Left colon (tissue), 2 donors: ENCODE measurements at regions not wholly inside any gene's neighbourhood (a gene's known extent, or its start where the extent isn't known, plus 50 kb on each side); places are given as distances from the start of the nearest gene placed in this dataset.

Experiments
- ATAC-seq: fragments of 200-7000 bp; cut with Tn5 transposase; one replicate; pipeline ENCODE4 v1.9.1; 2020; ENCODE audit warnings: mild to moderate bottlenecking, moderate library complexity
- DNase-seq, 2 donors: peaks; one replicate each; pipeline ENCODE4 v3.0.0-alpha.2; 2020
- intact Hi-C, 2 donors: fragments of 100-400 bp; cut with DNase I in 1 of 2; cut with micrococcal nuclease in 1 of 2; formaldehyde crosslinking; loops; one replicate each; pipeline versions ENCODE4 v1.11.2 to v1.14.0; 2022; cut with DNase I, micrococcal nuclease
- donor health status: DM: no; HTN: no; CAD: no.
- donor health status: DM: yes; HTN: yes; CAD: no.

GRCh38 chr1:29716306-29716705 lies 480.0 kb downstream of the PTPRU start:
- DNase-seq (no peak), ATAC-seq (no peak)
- intact Hi-C loops: no loop called here

GRCh38 chr1:29713857-29714256 lies 477.5 kb downstream of the PTPRU start:
- intact Hi-C loops: no loop called here
- ATAC-seq: no peak
- DNase-seq: no peak

- DNase-seq (no peak), ATAC-seq (no peak)
- intact Hi-C loops: no loop called here
Observed at GRCh38 chr1:29712801-29713200, 476.5 kb downstream of the PTPRU start.

GRCh38 chr1:29712284-29712651 lies 475.9 kb downstream of the PTPRU start:
- ATAC-seq: no peak
- DNase-seq: no peak
- intact Hi-C loops: no loop called here

DNA sequence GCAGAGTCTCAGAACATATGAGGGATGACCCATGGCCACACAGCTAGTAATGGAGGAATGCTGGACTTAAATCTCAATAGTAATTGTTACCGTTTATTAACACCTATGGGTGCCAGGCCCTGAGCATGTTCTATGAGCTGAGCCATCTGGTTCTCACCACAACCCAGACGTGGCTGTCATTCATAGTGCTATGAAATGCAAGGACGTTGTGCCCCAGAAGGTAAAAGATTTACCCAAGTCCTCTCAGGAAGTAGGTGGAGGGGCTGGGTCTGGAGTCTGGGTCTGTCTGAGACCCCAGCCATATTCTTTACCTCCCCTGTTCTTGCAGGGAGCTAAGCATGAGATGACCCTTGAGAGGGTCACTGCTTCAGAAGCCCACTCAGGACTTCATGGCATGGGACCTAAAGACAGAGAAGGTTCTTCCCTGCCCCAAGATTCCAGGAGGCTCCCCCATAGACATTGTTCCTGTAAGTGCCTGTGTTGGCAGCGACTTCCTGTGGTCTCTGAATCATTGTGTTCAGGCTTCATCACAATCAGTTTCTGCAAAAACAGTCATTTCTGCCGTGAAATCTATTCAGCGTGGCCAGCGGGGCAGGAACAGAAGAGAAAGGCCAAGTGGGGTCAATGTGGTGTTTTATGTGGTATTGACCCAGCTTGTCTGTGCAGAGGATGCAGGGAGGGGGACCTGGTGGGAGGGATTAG lies 475.4 kb downstream of the PTPRU start:
- intact Hi-C loops: no loop called here
- DNase-seq (no peak), ATAC-seq (no peak)

GRCh38 chr1:29709704-29710280 lies 473.5 kb downstream of the PTPRU start:
- DNase-seq: no peak
- no peak for ATAC-seq
- intact Hi-C loops: no loop called here

GRCh38 chr1:29708796-29709703 lies 472.7 kb downstream of the PTPRU start:
- ATAC-seq (no peak), DNase-seq (no peak)
- intact Hi-C loops: no loop called here

- no peak for DNase-seq
- intact Hi-C loops: no loop called here
- no peak for ATAC-seq
Observed at GRCh38 chr1:29708381-29708780, 472.1 kb downstream of the PTPRU start.

- intact Hi-C loops: no loop called here
- DNase-seq: no peak
- no peak for ATAC-seq
Observed at GRCh38 chr1:29707796-29708195, 471.5 kb downstream of the PTPRU start.

DNA sequence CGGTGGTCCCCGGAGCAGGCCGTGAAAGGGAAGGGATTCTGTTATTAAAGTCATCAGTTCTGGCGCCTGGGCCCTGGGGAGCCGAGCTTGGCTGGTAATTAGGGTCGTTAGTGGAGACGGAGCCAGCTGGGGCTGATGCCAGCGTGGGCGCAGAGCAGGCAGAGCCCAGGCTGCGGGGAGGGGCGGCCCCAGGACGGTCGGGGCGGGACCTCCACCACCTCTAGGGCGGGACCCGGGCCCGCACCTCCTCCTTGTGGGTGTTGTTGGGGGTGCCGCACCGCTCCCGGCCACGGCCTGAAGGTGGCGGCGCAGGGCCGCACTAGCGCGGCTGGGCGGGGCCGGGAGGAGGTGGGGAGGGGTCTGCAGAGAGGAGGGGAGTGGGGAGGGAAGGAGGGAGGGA lies 470.6 kb downstream of the PTPRU start:
- ATAC-seq: no peak
- intact Hi-C loops: no loop called here

GRCh38 chr1:29704430-29704829 lies 468.1 kb downstream of the PTPRU start:
- intact Hi-C loops: no loop called here
- DNase-seq: no peak
- no peak for ATAC-seq

More for the DNA sequence above, 470.6 kb downstream of the PTPRU start:
- no peak for DNase-seq

DNA sequence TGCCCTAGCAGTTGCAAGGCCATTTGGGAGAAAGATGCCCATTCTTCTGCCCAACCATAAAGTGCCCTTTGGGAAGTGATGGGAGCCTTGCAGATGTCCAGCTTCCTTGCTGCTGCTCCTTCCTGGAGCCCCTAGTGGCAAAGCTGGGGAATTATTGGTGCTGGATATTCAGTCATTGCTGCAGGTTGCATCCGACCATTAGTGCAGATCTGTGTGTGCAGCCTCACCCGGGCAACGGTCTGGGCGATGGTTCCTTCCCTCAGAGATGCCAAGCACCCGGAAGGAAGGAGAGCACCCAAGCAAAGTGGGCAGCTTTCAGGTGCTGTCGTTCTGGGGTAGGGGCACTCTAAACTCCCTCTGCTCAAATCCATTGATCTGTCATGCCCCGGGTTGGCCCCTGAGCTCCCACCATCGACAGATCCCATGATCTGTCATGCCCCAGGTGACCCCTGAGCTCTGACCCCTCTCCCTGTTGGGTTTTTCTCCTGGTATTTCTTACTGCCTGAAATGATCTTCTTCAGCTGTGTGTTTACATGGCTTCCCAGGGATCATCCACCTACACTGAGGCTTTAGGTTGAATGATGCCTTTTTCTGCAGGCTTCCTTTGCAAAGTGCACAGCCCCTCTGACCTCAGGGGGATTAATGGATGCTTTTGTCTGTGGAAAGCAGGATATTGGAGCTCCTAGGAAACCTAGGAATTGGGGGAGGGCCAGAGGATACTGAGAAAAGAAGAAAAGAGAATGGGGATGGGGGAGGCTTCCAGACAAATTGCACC lies 467.5 kb downstream of the PTPRU start:
- ATAC-seq (peak; percentile 50), DNase-seq (peak in 1 of 2 donors; percentile 14)
- intact Hi-C loops: no loop called here

DNA sequence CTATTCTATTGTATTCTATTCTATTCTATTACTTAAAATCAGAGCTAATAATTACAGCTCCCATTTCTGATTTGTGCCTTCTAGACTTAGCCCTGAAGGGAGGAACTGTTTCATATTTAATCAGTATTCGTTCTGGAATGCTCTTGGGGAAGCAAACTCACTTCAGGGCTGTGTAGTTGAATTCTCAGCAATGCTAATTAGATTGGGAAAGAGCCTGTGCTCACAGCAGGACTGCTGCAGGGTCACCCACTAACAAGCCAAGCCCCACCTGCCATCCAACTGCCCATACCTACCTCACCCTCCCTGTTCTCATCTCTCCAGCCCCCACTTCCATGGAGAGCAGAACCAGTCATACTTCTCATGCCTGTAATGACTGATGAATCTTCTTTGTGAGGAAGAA lies 464.2 kb downstream of the PTPRU start:
- ATAC-seq (no peak), DNase-seq (no peak)
- intact Hi-C loops: no loop called here

GRCh38 chr1:29698626-29699025 lies 462.3 kb downstream of the PTPRU start:
- ATAC-seq (no peak), DNase-seq (no peak)
- intact Hi-C loops: no loop called here

DNA sequence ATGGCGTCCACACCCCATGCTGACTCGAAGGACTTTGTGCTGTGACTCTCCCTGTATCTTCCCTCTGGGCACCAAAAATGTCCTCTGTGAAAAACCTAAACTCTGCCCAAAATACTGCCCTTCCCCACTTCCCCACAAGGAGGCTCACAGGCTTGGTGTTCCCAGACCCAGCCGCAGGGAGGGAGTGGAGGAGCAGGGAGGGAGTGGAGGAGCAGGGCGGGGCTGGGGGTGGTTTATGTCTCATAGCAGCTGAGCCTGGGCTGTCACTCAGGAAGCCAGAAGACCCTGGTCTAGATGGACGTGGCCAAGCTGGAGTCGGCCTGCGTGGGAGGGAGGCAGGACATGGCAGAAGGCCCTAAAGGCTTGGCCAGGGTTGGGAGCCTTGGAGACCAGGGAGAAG lies 461.7 kb downstream of the PTPRU start:
- ATAC-seq (peak; percentile 49), DNase-seq (peak in 1 of 2 donors; percentile 9)

DNA sequence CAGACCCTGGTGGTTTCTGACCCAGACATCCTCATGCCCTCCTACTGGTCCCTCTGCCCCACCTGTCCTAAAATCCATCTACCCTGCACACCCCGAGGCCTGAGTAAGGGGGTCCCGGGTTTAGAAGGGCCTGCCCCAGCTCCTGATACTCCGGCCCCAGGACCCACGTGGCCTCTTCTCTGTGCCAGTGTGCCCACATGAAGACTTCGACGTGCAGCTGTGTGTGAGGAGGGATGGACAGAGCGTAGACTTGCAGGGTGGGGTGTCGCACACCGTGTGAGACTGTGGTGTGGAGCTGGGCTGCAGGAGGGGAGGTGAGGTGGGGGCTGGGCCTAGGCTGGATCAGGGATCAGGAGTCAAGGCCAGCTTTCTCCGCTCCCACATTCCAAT lies 461.1 kb downstream of the PTPRU start:
- DNase-seq (no peak), ATAC-seq (no peak)
- intact Hi-C loops: no loop called here

More for the DNA sequence above, 461.7 kb downstream of the PTPRU start:
- intact Hi-C loops: no loop called here

DNA sequence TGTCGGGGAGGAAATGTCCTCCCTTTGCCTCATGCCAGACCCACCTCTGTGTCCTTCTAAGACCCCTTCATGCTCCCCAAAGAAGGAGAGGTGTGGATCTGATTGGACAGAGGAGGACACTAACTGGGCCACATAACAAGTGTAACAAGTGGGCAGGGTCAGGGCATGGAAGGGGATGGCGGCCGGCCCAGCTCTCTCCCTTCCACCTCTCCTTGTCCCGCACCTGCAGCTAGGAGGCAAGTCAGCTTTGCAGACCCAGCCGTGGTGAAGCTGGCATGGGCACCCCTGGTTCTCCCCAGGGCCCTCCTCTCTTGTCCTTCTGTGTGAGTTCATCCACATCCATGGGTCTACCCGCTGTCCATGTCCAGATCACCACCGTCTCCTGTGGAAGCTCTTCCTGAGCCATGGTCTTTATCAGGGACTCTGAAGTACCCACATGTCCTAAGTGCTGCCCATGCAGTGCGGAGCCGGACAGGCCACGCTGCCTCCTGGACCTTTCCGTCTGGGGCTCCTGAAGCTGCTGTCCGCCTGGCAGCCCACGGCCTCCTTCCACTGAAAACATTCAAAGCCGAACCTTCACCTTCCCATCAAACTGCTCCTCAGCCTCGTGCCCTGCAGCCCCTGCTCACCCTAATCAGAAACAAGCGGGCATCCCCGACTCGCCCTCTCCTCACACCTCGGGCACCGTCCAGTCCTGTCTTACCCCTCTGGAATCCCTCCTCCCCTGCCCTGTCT lies 460.5 kb downstream of the PTPRU start:
- intact Hi-C loops: no loop called here
- ATAC-seq (no peak), DNase-seq (no peak)

DNA sequence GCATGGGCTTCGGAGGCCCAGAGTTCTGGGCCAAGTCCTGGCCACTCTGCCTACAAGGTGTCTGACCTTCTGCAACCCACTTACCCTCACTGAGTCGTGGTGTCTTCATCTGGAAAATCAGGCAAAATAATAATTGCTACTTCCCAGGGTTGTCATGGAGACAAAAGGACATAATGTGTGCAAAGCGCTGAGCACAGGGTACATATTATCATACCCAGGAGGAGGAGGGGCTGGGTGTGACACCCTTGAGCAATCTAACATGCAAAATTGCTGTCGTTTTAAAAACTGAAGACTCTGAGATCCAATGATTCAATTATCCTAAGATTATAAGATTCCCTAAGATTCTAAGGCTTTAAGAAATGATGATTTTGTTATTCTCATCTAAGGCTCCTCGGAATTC lies 459.5 kb downstream of the PTPRU start:
- no peak for DNase-seq
- intact Hi-C loops: no loop called here
- no peak for ATAC-seq

GRCh38 chr1:29695036-29695435 lies 458.7 kb downstream of the PTPRU start:
- DNase-seq (no peak), ATAC-seq (no peak)
- intact Hi-C loops: no loop called here
